Tibial nerve (tissue), 3 donors: ENCODE measurements at regions not wholly inside any gene's neighbourhood (a gene's known extent, or its start where the extent isn't known, plus 50 kb on each side); places are given as distances from the start of the nearest gene placed in this dataset.

ENCODE experiments used
- CTCF ChIP-seq, 5 experiments: fragments of 200-600 bp in 3 of 5; fragments of 450-650 bp in 2 of 5; sonication (generic) in 3 of 5; IDR thresholded peaks; one replicate each; pipeline ENCODE4 v1.5.1; 2016 to 2019; ENCODE audit warnings: antibody characterized with exemption in 5 of 5, mild to moderate bottlenecking in 3 of 5, moderate library complexity in 2 of 5
- POLR2A ChIP-seq, 2 donors: fragments of 450-650 bp; IDR thresholded peaks; one replicate each; pipeline ENCODE4 v1.6.1; 2017; ENCODE audit warnings: antibody characterized with exemption in 2 of 2, mild to moderate bottlenecking in 2 of 2, moderate library complexity in 2 of 2

GRCh38 chr16:87188104-87188503 lies 129.1 kb downstream of the C16orf95 start:
- no peak for TF ChIP-seq CTCF (IDR thresholded peaks at IDR 0.05)
- no peak for TF ChIP-seq POLR2A (IDR thresholded peaks at IDR 0.05)
